SK-N-SH (cell line): ENCODE measurements at regions not wholly inside any gene's neighbourhood (a gene's known extent, or its start where the extent isn't known, plus 50 kb on each side); places are given as distances from the start of the nearest gene placed in this dataset.
A peak's percentile ranks its signal among the peaks of the same experiment; 100 is the strongest.

Experiments
- RAD21 ChIP-seq: IDR thresholded peaks from 2 replicates; pipeline ENCODE4 v1.6.1; 2012; ENCODE audit warnings: mild to moderate bottlenecking, low read length
- SIN3A ChIP-seq: IDR thresholded peaks from 2 replicates; pipeline ENCODE4 v1.6.1; 2012; ENCODE audit warnings: low read depth, mild to moderate bottlenecking, low read length, moderate library complexity, borderline replicate concordance

DNA sequence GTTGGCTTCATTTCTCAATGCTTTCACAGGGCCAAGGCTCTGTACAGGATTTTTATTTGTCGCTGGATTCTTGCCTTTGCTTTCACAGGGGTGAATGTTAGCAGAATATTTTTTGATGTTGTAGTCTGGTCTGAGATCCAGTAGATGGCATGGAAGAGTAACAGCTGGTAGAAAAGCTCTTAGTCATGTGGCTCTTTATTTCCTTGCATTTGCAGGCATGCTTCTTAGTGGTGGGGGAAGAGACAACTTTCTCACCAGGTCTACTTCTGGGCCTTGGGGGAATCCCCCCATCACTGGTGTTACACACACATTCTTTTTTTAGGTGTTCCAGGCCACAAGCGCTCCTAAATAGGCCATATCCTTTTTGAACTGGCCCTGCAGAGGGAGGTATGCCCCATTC is 58.2 kb upstream of the DKK2 start:
- no peak for TF ChIP-seq SIN3A
- TF ChIP-seq RAD21, result peak; percentile 44
